NCI-H510A treated with DMSO at 0.1 percent for 48 hours (cell line): ENCODE measurements at regions not wholly inside any gene's neighbourhood (a gene's known extent, or its start where the extent isn't known, plus 50 kb on each side); places are given as distances from the start of the nearest gene placed in this dataset.
"Not testable (repeated sequence)": the region's sequence is repeated elsewhere in the genome, so short reads cannot be mapped to it uniquely, and the experiment has no call there.

Experiments
- DNase-seq: peaks from one replicate; lab custom pipeline; 2025; lab: John Stamatoyannopoulos, UW

DNA sequence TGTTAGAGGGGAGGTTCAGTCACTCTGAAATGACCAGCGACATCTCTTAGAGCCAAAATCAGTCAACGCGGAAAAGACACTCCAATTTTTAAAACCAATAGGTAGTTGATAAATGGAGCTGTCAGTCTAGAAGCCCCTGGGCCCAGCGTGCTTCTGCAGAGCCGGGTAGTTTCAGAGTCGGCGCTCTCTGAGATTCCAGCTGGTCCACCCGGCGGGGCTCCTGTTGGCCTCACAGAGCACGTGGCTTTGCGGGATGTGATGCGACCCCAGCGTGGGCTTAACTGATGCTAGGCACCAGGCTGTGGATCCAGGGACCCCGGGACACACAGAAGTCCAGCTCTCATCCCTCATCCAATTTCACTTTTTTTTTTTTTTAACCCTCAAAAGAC is 245.9 kb downstream of the BCL2L11 start:
- DNase-seq, result not testable (repeated sequence)

DNA sequence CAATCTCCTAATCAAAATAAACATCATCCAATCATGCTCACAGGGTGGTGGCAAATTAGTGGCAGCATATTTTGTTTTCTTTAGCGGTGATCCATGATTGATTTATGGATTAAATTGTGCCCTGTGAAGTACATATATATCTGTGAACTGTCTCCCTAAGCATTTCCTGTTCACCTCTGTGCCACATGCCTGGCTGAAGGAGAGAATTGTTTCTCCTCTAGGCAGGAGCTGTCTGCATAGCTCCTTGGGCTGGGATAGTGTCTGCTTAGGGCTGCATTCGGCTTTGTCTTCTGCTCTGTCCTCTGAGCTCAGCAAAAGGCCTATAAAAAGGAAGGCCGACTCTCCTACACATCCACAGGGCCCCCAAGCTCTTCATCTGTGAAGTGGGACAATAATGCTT is 246.4 kb downstream of the BCL2L11 start:
- not testable (repeated sequence) for DNase-seq

- DNase-seq, result not testable (repeated sequence)
These were observed 247.2 kb downstream of the BCL2L11 start for GRCh38 chr2:111367871-111368270.

- DNase-seq, result not testable (repeated sequence)
These were observed 247.6 kb downstream of the BCL2L11 start for GRCh38 chr2:111368288-111368687.

- not testable (repeated sequence) for DNase-seq
These were observed 252.3 kb downstream of the BCL2L11 start for GRCh38 chr2:111373060-111373459.

DNA sequence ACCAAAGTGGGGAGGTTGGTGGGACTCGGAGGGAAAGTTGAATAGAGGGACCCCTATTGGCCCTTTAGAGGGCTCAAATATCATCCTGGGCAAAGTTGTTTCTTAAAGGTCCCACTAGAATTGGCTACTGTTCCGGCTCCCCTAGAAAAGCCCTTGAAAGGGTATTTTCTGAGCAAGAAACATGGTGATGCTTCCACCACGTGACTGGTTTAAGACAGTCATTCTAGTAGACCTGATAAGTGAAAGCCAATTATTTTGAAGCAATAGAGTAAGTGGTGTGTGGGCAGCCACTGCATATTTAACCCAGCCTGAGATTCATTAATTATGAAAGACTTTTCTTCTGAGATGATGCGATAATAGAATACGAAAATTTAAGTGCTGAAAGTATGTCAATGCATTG is 253.3 kb downstream of the BCL2L11 start:
- not testable (repeated sequence) for DNase-seq

- DNase-seq, result not testable (repeated sequence)
These were observed 254.0 kb downstream of the BCL2L11 start for GRCh38 chr2:111374734-111375133.

DNA sequence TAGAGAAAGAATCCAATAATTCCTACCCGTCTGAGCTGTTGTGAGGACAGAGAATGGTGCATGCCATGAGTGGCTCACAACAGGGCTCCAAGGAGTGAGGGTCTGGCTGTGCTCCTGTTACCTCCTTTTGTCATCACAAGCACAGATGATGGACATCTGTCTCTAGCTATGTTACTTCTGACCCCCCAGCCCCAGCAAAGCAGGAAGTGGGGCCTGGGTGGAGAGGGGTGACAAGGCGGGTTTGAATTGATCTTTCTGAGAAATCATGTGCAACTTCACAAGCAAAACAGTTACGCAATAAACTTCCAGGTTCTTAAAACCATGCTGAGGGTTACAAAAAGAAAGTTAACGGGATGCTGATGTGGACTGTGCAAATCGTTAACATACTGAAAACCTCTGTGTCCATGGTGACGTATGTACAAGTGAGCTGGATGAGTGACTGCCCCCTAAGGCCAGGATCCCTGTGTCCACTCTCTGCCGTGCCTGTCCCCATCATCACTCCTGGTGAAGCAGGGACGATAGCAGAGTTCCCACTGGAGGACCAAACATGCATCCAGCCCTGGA is 254.7 kb downstream of the BCL2L11 start:
- DNase-seq, result not testable (repeated sequence)

GRCh38 chr2:111376272-111376970 is 255.7 kb downstream of the BCL2L11 start:
- DNase-seq, result not testable (repeated sequence)

DNA sequence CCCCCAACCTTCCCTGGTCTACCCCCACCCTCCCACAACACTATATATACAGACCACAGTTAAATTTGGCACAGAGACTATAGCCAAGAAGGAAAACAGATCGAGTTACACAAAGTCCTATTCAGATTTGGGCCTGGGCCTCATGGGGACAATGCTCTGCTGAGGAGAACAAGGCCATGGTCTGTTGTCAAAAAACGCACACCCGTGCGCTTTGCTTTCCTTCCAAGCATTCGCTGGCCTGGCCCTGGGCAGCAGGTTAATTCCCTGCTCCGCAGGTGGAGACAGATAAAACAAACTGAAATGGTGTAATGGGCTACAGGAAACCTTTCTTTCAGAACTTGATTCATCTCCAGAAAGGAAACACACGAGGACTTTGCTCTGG is 256.2 kb downstream of the BCL2L11 start:
- not testable (repeated sequence) for DNase-seq

GRCh38 chr2:111377386-111377959 is 256.8 kb downstream of the BCL2L11 start:
- not testable (repeated sequence) for DNase-seq

DNA sequence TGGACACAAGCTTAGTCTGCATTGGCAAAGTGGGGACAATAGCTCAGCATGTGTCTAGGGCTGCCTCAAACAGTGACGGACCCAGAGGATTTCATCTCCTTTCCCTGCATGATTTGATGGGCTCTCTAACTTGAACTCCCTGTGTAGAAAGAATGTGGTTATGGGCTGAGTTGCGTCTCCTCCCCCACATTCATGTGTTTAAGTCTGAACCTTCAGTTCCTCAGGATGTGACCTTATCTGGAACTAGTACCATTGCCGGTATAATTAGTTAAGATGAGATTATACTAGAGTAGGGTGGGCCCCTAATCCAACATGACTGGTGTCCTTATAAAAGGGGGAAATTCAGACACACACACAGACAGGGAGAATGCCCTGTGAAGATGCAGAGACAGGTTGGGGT is 257.6 kb downstream of the BCL2L11 start:
- DNase-seq, result not testable (repeated sequence)

DNA sequence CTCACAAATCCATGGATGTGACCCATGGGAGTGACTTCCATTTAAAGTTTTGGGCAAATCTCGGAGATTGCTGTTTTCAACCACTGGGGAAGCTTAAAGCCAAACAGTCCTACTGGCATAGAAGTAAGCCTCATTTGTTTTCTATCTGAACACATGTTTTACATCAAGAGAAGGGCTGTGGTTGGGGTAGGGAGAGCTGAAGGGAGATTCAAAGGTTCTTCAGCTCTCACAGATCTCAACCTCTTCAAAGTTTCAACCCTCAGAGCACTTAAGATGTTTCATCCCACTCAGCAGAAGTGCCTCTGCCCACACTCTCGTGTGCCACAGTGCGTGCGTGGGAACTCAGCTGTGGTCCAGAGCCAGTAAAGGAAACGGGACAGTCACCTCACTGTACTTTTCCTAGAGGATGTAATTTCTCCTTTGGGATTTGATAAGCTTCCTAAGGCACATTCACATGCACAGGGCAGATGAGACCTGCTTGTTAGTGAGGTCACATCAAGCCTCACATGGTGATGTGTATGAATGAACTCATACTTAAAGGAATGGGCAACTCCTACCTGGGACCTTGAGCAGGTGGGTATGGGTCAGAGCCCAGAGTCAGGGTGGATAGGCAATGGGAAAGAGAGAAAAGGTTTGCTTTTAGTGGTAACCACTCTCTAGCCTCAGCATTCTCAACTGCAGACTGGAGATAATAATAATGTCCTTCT is 260.2 kb downstream of the BCL2L11 start:
- not testable (repeated sequence) for DNase-seq

DNA sequence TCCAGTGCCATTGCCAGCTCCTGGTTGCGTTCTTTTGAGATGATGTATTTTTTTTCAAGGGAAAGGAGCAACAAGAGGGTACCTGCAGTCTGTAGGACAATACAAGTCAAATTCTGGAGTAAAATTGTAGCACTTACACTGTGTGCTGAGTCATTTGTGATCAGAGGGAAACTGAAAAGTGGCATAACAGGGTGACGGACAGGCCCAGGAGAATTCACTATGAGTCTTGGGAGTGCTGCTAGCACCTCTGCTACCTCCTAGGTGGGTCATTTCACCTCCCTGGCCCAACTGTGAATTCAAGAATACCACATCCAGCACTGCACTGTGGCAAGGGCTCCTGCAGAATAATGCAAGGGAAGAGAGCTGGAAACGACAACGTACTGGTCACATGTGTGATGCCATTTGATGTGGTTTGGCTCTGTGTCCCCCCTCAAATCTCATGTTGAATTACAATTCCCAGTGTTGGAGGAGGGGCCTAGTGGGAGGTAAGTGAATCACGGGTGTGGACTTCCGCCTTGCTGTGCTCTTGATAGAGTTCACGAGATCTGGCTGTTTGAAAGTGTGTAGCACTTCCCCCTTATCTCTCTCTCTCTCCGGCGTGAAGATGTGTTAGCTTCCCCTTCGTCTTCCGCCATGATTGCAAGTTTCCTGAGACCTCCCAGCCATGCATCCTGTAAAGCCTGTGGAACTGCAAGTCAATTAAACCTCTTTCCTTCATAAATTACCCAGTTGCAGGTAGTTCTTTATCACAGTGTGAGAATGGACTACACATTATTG is 261.0 kb downstream of the BCL2L11 start:
- DNase-seq, result not testable (repeated sequence)

- DNase-seq, result not testable (repeated sequence)
These were observed 261.8 kb downstream of the BCL2L11 start for GRCh38 chr2:111382507-111382906.

DNA sequence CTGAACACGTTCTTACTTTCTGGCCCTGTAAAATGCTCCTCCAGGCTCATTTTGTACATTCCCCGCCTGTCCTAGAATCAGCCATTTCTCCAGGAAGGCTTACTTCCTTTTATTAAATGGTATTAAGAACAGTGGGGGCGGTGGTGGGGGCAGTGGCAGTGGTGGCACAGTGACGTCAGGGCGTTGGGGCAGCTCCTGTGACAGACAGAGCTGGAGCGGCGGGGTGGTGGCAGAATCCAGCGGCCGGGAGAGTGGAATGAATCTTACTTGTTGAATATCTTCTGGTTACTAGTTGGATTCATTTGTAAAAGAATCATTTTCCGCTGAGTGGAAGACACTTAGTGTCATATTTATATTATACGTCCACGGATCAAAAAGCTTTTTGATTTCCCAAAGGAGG is 262.6 kb downstream of the BCL2L11 start:
- not testable (repeated sequence) for DNase-seq

DNA sequence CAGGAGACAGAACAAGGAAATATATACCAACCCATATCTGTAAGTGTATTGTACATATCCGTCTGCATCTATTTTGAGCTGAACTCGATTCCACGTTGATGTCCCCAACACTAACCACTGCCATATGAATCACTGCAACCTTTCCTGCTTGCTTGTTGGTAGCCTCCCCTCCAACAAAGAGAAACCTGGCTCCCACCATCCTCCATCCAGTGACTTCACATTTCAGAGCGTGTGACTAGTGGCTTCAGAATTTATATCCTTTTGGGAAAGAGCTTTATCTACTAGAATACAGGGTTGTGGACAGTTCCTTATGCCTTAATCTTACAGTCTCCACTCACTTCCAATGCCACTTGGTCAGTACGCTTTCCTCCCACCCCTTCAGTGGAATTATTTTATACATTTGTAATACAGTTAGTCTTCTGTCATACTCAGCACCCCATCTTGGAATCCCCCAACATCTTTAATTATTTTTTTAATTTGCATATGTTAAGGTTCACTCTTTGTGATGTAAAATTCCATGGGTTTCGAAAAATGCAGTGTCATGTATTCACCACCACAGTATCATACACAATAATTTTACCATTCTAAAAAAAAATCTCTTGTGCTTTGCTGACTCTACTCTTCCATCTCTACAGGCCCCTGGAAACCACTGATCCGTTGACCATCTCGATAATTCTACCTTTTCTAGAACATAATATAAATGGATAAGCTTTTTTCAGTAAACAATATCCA is 264.7 kb downstream of the BCL2L11 start:
- not testable (repeated sequence) for DNase-seq

DNA sequence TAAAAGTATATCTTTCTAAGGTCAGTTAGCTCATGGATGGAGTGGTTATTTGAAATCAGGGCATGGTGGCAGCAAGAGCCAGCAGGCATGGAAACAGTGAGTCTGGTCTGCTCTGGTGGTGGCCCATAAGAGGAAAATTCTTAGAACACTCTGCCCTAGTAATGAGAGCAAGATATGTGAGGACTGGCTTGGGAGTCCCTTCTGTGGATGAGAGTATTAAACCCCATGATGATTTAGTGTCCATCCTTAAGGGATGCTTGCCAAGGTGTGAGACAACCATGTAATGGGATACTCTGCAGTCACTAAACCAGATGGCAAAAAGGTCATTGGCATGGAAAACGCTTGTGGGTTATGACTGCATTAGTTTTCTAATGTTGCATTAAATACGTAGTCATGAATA is 269.9 kb downstream of the BCL2L11 start:
- DNase-seq, result not testable (repeated sequence)

GRCh38 chr2:111395350-111396128 is 274.8 kb downstream of the BCL2L11 start:
- not testable (repeated sequence) for DNase-seq

- DNase-seq, result not testable (repeated sequence)
These were observed 280.0 kb downstream of the BCL2L11 start for GRCh38 chr2:111400598-111401253.
